CD8-positive, alpha-beta memory T cell (primary cell): ENCODE measurements at regions not wholly inside any gene's neighbourhood (a gene's known extent, or its start where the extent isn't known, plus 50 kb on each side); places are given as distances from the start of the nearest gene placed in this dataset.
A peak's percentile ranks its signal among the peaks of the same experiment; 100 is the strongest.
"Not testable (repeated sequence)": the region's sequence is repeated elsewhere in the genome, so short reads cannot be mapped to it uniquely, and the experiment has no call there.

ENCODE experiments used
- CTCF ChIA-PET: fragments of 350-600 bp; sonication (Branson Sonifier 250); formaldehyde crosslinking; loops from one replicate; lab custom pipeline; 2021; ENCODE audit warnings: antibody characterized with exemption; lab: Charles Lee
- POLR2A ChIA-PET: fragments of 350-600 bp; sonication (Branson Sonifier 250); formaldehyde crosslinking; loops from one replicate; lab custom pipeline; 2021; ENCODE audit warnings: antibody characterized with exemption; lab: Charles Lee
- DNase-seq, 5 donors: peaks; one replicate each; pipeline versions ENCODE4 v3.0.0 to v3.0.0-alpha.2; 2020 to 2022; ENCODE audit warnings: mixed read lengths in 1 of 5
- H3K27ac ChIP-seq: one replicate; pipeline ENCODE4 v1.7.0; 2013; ENCODE audit warnings: low read depth, mild to moderate bottlenecking, low read length, moderate library complexity
- H3K27me3 ChIP-seq: 2 replicates; pipeline ENCODE4 v1.7.0; 2013; ENCODE audit warnings: low read length, mild to moderate bottlenecking; ENCODE audit not compliant: insufficient read depth, poor library complexity, severe bottlenecking
- H3K36me3 ChIP-seq: 2 replicates; pipeline ENCODE4 v1.7.0; 2013; ENCODE audit warnings: mild to moderate bottlenecking, low read length, moderate library complexity; ENCODE audit not compliant: insufficient read depth
- H3K4me1 ChIP-seq: 2 replicates; pipeline ENCODE4 v1.7.0; 2013; ENCODE audit warnings: mild to moderate bottlenecking, low read length, moderate library complexity; ENCODE audit not compliant: insufficient read depth
- H3K4me3 ChIP-seq: 2 replicates; pipeline ENCODE4 v1.7.0; 2013; ENCODE audit warnings: mild to moderate bottlenecking, low read length
- H3K9me3 ChIP-seq: 2 replicates; pipeline ENCODE4 v1.7.0; 2013; ENCODE audit warnings: mild to moderate bottlenecking, low read length
- H3K27ac Mint-ChIP-seq, 8 donors: one replicate each; pipeline ENCODE4 v1.8.0; 2020 to 2021; ENCODE audit warnings: mixed read lengths in 8 of 8, mild to moderate bottlenecking in 6 of 8, inconsistent platforms in 3 of 8, moderate library complexity in 3 of 8
- H3K27me3 Mint-ChIP-seq, 2 donors: one replicate each; pipeline ENCODE4 v1.8.0; 2020 to 2021; ENCODE audit warnings: mixed read lengths in 2 of 2, mild to moderate bottlenecking in 1 of 2, moderate library complexity in 1 of 2
- H3K36me3 Mint-ChIP-seq, 3 donors: one replicate each; pipeline ENCODE4 v1.8.0; 2020 to 2021; ENCODE audit warnings: mixed read lengths in 3 of 3, inconsistent platforms in 1 of 3, mild to moderate bottlenecking in 1 of 3
- H3K4me1 Mint-ChIP-seq, 3 donors: one replicate each; pipeline ENCODE4 v1.8.0; 2020 to 2021; ENCODE audit warnings: mixed read lengths in 3 of 3, inconsistent platforms in 1 of 3, mild to moderate bottlenecking in 1 of 3
- H3K4me3 Mint-ChIP-seq, 7 donors: one replicate each; pipeline ENCODE4 v1.8.0; 2020 to 2021; ENCODE audit warnings: mixed read lengths in 7 of 7, mild to moderate bottlenecking in 6 of 7, moderate library complexity in 4 of 7, inconsistent platforms in 2 of 7
- H3K9me3 Mint-ChIP-seq, 5 donors: one replicate each; pipeline ENCODE4 v1.8.0; 2020 to 2022; ENCODE audit warnings: mixed read lengths in 5 of 5, mild to moderate bottlenecking in 3 of 5, moderate library complexity in 2 of 5, inconsistent platforms in 1 of 5

DNA sequence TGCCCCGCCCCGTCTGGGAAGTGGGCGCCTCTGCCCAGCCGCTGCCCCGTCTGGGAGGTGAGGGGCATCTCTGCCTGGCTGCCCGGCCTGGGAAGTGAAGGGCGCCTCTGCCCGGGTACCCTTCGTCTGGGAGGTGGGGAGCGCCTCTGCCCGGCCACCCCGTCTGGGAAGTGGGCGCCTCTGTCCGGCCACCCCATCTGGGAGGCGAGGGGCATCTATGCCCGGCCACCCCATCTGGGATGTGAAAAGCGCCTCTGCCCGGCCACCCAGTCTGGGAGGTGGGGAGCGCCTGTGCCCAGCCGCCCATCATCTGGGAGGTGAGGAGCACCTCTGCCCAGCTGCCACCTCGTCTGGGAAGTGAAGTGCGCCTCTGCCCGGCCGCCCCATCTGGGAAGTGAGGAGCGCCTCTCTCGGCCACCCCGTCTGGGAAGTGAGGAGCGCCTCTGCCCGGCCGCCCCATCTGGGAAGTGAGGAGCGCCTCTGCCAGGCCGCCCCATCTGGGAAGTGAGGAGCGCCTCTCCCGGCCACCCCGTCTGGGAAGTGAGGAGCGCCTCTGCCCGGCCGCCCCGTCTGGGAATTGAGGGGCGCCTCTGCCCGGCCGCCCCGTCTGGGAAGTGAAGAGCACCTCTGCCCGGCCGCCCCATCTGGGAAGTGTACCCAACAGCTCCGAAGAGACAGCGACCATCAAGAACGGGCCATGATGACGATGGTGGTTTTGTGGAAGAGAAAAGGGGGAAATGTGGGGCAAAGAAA, 58.3 kb upstream of the PARP8 start:
- H3K9me3 Mint-ChIP-seq, H3K27ac ChIP-seq, H3K9me3 ChIP-seq, CTCF ChIA-PET, POLR2A ChIA-PET, H3K27me3 ChIP-seq, H3K36me3 ChIP-seq, DNase-seq, H3K4me3 ChIP-seq, H3K4me3 Mint-ChIP-seq, H3K27me3 Mint-ChIP-seq, H3K4me1 ChIP-seq, H3K27ac Mint-ChIP-seq: not testable (repeated sequence)
- Mint-ChIP-seq H3K36me3 (peaks cover 0 to 17% (median 2%) of the 10 kb centered on the region in 3 donors), H3K4me1 (peaks cover 13 to 28% (median 15%) of the 10 kb centered on the region in 3 donors)

DNA sequence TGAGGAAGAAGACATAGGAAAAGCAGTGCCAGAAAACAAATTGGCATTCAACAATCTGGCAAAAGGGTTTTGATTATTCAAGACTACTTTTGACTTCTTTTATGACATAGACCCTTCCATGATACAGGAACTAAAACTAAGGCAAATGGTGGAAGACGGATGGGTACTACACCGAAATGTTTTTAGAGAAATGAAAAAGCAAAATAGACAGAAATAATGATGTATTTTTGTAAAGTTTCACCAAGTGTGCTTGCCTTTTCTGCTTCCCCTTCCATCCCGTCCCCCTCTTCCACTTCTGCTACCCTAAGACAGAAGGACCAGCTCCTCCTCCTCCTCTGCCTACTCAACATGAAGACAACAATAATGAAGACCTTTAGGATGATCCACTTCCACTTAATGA, 53.4 kb upstream of the PARP8 start:
- POLR2A ChIA-PET, H3K27ac ChIP-seq: not testable (repeated sequence)

More for the DNA sequence above, 53.4 kb upstream of the PARP8 start:
- H3K4me3 Mint-ChIP-seq, H3K9me3 Mint-ChIP-seq, H3K4me3 ChIP-seq, CTCF ChIA-PET, H3K36me3 ChIP-seq, DNase-seq, H3K27me3 ChIP-seq, H3K4me1 ChIP-seq, H3K9me3 ChIP-seq, H3K27me3 Mint-ChIP-seq: not testable (repeated sequence)
- H3K36me3 Mint-ChIP-seq: peaks cover 2 to 22% (median 2%) of the 10 kb centered on the region in 3 donors
- peak overlapping the region in 2 of 8 donors; percentile 48 to 75 for H3K27ac Mint-ChIP-seq
- peaks cover 0 to 12% (median 4%) of the 10 kb centered on the region in 3 donors for H3K4me1 Mint-ChIP-seq
